Naive thymus-derived CD8-positive, alpha-beta T cell (primary cell): ENCODE measurements at regions not wholly inside any gene's neighbourhood (a gene's known extent, or its start where the extent isn't known, plus 50 kb on each side); places are given as distances from the start of the nearest gene placed in this dataset.

Source experiments
- ATAC-seq, 2 donors: fragments of 150-1000 bp; cut with Tn5 transposase in 1 of 2; sonication (Bioruptor Pico), chemical (Tn5 transposase) in 1 of 2; 1 replicate in 1 of 2; 2 replicates in 1 of 2; pipeline ENCODE4 v1.10.0; 2021; ENCODE audit warnings: mild to moderate bottlenecking in 2 of 2, moderate library complexity in 2 of 2
- POLR2A ChIA-PET: fragments of 350-600 bp; sonication (Branson Sonifier 250); formaldehyde crosslinking; loops from one replicate; lab custom pipeline; 2021; ENCODE audit warnings: antibody characterized with exemption; lab: Charles Lee
- DNase-seq, 10 donors: peaks; one replicate each; pipeline versions ENCODE4 v3.0.0 to v3.0.0-alpha.2; 2020 to 2022
- H3K27ac Mint-ChIP-seq, 10 donors: one replicate each; pipeline ENCODE4 v1.8.0; 2020 to 2022; ENCODE audit warnings: mild to moderate bottlenecking in 10 of 10, mixed read lengths in 10 of 10, moderate library complexity in 4 of 10, inconsistent platforms in 1 of 10
- H3K27me3 Mint-ChIP-seq, 5 donors: one replicate each; pipeline ENCODE4 v1.8.0; 2021 to 2022; ENCODE audit warnings: mixed read lengths in 5 of 5
- H3K36me3 Mint-ChIP-seq, 3 donors: one replicate each; pipeline ENCODE4 v1.8.0; 2020 to 2022; ENCODE audit warnings: mixed read lengths in 3 of 3, mild to moderate bottlenecking in 2 of 3, inconsistent platforms in 1 of 3
- H3K4me1 Mint-ChIP-seq, 4 donors: one replicate each; pipeline ENCODE4 v1.8.0; 2021 to 2022; ENCODE audit warnings: mixed read lengths in 4 of 4
- H3K4me3 Mint-ChIP-seq, 10 donors: one replicate each; pipeline ENCODE4 v1.8.0; 2020 to 2022; ENCODE audit warnings: mild to moderate bottlenecking in 10 of 10, mixed read lengths in 10 of 10, moderate library complexity in 6 of 10, inconsistent platforms in 1 of 10
- H3K9me3 Mint-ChIP-seq, 9 donors: one replicate each; pipeline ENCODE4 v1.8.0; 2020 to 2022; ENCODE audit warnings: mixed read lengths in 9 of 9, mild to moderate bottlenecking in 3 of 9, inconsistent platforms in 1 of 9, moderate library complexity in 1 of 9

- ATAC-seq: no peak
- no peaks in the 10 kb centered on the region for H3K36me3 Mint-ChIP-seq
- H3K4me3 Mint-ChIP-seq: no peak overlapping the region
- H3K9me3 Mint-ChIP-seq: no peaks in the 10 kb centered on the region
- H3K27me3 Mint-ChIP-seq: peaks cover 0 to 10% (median 4%) of the 10 kb centered on the region in 5 donors
- no peak for DNase-seq
- POLR2A ChIA-PET: no interaction called here
- H3K27ac Mint-ChIP-seq: no peak overlapping the region
- no peaks in the 10 kb centered on the region for H3K4me1 Mint-ChIP-seq
These were observed 170.3 kb upstream of the LMNTD1 start for GRCh38 chr12:25723336-25723735.

GRCh38 chr12:25723921-25724491, 170.9 kb upstream of the LMNTD1 start:
- Mint-ChIP-seq H3K9me3 (no peaks in the 10 kb centered on the region), H3K27ac (no peak overlapping the region), H3K27me3 (peaks cover 0 to 7% (median 3%) of the 10 kb centered on the region in 5 donors), H3K36me3 (no peaks in the 10 kb centered on the region), H3K4me1 (no peaks in the 10 kb centered on the region), H3K4me3 (no peak overlapping the region)
- no peak for DNase-seq
- no peak for ATAC-seq
- POLR2A ChIA-PET: no interaction called here

DNA sequence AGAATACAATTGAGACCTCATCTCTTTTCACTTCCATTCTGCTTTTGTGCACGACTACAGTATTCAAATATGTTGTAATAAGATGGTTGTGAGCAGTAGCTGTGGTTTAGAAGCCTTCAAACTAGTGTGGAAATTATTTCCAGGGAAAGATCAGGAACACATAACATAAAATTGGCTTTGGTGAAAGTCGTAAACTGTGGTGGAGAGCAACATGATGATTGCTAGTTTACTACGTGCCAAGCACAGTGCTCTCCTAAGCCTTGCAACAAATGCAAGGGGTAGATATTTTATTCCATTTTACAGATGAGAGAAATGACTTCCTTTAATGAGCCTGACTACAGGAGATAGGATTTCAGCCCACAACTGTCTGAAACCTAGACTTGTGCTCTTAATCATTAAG, 172.4 kb upstream of the LMNTD1 start:
- ATAC-seq: no peak
- no peaks in the 10 kb centered on the region for H3K9me3 Mint-ChIP-seq
- no peak overlapping the region for H3K4me3 Mint-ChIP-seq

GRCh38 chr12:25725931-25726330, 172.8 kb upstream of the LMNTD1 start:
- POLR2A ChIA-PET: no interaction called here
- ATAC-seq: no peak
- Mint-ChIP-seq H3K27me3 (peaks cover 0 to 3% (median 0%) of the 10 kb centered on the region in 5 donors), H3K4me1 (peaks cover 0 to 2% (median 0%) of the 10 kb centered on the region in 4 donors), H3K9me3 (no peaks in the 10 kb centered on the region), H3K36me3 (no peaks in the 10 kb centered on the region), H3K27ac (no peak overlapping the region), H3K4me3 (no peak overlapping the region)
- no peak for DNase-seq

More for the DNA sequence above, 172.4 kb upstream of the LMNTD1 start:
- Mint-ChIP-seq H3K4me1 (no peaks in the 10 kb centered on the region), H3K27me3 (peaks cover 0 to 3% (median 0%) of the 10 kb centered on the region in 5 donors), H3K36me3 (no peaks in the 10 kb centered on the region), H3K27ac (no peak overlapping the region)
- no peak for DNase-seq
- POLR2A ChIA-PET: no interaction called here

GRCh38 chr12:25728056-25728595, 175.0 kb upstream of the LMNTD1 start:
- POLR2A ChIA-PET: no interaction called here
- DNase-seq (no peak), ATAC-seq (no peak)
- Mint-ChIP-seq H3K4me1 (peaks cover 0 to 5% (median 0%) of the 10 kb centered on the region in 4 donors), H3K27me3 (peaks cover 0 to 3% (median 0%) of the 10 kb centered on the region in 5 donors), H3K27ac (no peak overlapping the region), H3K4me3 (no peak overlapping the region), H3K36me3 (no peaks in the 10 kb centered on the region), H3K9me3 (peaks cover 0 to 1% (median 0%) of the 10 kb centered on the region in 9 donors)

DNA sequence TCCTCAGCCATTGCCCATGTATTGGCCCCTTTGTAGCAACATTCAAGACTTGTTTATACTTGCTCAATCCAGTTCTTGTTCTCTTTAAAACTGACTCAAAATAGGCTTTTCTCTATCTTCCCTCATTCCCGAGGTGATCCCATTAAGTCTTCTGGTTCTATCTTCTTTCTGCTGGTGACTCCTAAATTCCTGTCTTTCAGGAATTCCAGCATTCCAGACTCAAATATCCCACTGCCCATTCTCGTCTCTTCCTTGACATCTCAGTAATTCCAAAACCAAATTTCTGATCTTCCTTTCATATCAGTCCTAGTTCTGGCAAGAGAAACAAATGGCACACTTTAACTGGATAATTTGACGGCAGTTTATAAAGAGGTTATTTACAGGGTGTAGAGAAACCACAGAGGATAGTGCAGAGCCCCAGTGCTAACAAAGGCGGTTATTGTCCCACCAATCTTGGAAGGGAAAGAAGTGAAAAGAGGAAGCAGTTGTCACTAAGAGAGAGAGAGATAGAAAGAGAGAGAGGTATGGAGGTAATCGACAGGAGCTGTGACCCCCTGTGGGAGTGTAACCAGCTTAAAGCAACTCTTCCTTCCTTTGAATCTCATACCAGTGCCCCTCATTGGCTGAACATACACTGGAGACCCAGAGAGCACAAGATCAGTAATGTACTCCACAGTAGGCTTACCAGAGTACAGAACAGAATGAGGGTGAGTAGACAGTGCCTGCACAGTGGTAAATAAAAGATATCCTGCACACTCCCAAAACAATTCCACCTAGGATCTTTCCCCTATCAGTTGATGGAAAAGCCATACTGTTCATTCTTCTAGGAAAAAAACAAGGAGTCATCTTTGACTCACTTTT, 177.6 kb upstream of the LMNTD1 start:
- ATAC-seq: peak in 1 of 2 donors; percentile 14
- Mint-ChIP-seq H3K9me3 (peaks cover 0 to 5% (median 0%) of the 10 kb centered on the region in 9 donors), H3K36me3 (peaks cover 0 to 3% (median 0%) of the 10 kb centered on the region in 3 donors)

DNA sequence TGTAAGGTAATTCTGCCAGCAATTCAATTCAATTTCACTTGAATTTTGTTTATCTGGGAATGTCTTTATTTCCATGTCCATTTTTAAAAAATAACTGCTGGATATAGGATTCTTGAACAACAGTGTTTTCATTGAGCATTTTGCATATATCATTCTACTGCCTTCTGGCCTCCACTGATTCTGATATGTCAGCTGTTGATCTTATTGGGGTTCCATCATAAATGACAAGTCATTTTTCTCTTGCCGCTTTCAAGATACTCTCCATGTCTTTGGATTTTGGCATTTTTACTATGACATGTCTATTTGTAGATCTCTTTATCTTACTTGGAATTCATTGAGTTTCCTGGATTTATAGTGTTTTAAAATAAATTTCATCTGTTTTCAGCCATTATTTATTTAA, 180.5 kb upstream of the LMNTD1 start:
- Mint-ChIP-seq H3K27me3 (peaks cover 0 to 9% (median 0%) of the 10 kb centered on the region in 5 donors), H3K27ac (no peak overlapping the region), H3K36me3 (peaks cover 0 to 15% (median 0%) of the 10 kb centered on the region in 3 donors), H3K4me3 (no peak overlapping the region), H3K9me3 (peaks cover 0 to 13% (median 6%) of the 10 kb centered on the region in 9 donors), H3K4me1 (peaks cover 0 to 7% (median 0%) of the 10 kb centered on the region in 4 donors)
- POLR2A ChIA-PET: no interaction called here
- DNase-seq (no peak), ATAC-seq (no peak)

More for the DNA sequence above, 177.6 kb upstream of the LMNTD1 start:
- Mint-ChIP-seq H3K4me1 (peaks cover 0 to 5% (median 0%) of the 10 kb centered on the region in 4 donors), H3K27ac (no peak overlapping the region), H3K27me3 (no peaks in the 10 kb centered on the region), H3K4me3 (no peak overlapping the region)
- POLR2A ChIA-PET: no interaction called here
- DNase-seq: no peak

GRCh38 chr12:25734529-25735180, 181.6 kb upstream of the LMNTD1 start:
- DNase-seq (no peak), ATAC-seq (no peak)
- Mint-ChIP-seq H3K27ac (no peak overlapping the region), H3K4me3 (no peak overlapping the region), H3K4me1 (peaks cover 0 to 7% (median 0%) of the 10 kb centered on the region in 4 donors), H3K9me3 (peaks cover 0 to 13% (median 6%) of the 10 kb centered on the region in 9 donors), H3K36me3 (peaks cover 0 to 15% (median 0%) of the 10 kb centered on the region in 3 donors), H3K27me3 (peaks cover 0 to 9% (median 0%) of the 10 kb centered on the region in 5 donors)
- POLR2A ChIA-PET: no interaction called here

- POLR2A ChIA-PET: no interaction called here
- H3K27ac Mint-ChIP-seq: no peak overlapping the region
- peaks cover 0 to 2% (median 0%) of the 10 kb centered on the region in 4 donors for H3K4me1 Mint-ChIP-seq
- ATAC-seq (no peak), DNase-seq (no peak)
- peaks cover 0 to 13% (median 6%) of the 10 kb centered on the region in 9 donors for H3K9me3 Mint-ChIP-seq
- no peak overlapping the region for H3K4me3 Mint-ChIP-seq
- H3K27me3 Mint-ChIP-seq: peaks cover 0 to 9% (median 2%) of the 10 kb centered on the region in 5 donors
- H3K36me3 Mint-ChIP-seq: peaks cover 0 to 12% (median 0%) of the 10 kb centered on the region in 3 donors
These were observed 187.5 kb upstream of the LMNTD1 start for GRCh38 chr12:25740617-25741016.

DNA sequence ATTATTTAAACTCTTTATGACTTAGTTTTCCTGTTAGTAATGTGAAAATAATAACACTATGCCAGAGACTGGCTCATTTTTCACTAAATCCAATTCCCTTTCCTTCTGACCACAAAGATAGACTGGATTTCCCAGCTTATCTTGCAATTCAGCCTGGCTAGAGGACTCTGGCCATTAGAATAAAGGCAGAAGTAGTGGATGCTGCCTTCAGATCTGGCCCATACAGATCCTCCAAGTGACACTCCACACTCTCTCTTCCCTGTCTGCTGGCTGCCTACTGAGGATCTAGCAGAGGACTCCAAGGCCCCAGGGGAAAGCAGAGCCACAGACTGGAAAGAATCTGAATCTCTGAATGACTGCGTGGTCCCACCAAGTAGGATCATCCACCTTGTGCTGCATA, 188.8 kb upstream of the LMNTD1 start:
- no peak for ATAC-seq
- Mint-ChIP-seq H3K9me3 (peaks cover 0 to 13% (median 6%) of the 10 kb centered on the region in 9 donors), H3K36me3 (peaks cover 0 to 8% (median 0%) of the 10 kb centered on the region in 3 donors)

GRCh38 chr12:25743679-25744215, 190.7 kb upstream of the LMNTD1 start:
- H3K27me3 Mint-ChIP-seq: peaks cover 0 to 4% (median 0%) of the 10 kb centered on the region in 5 donors
- H3K9me3 Mint-ChIP-seq: peaks cover 0 to 2% (median 0%) of the 10 kb centered on the region in 9 donors
- ATAC-seq: no peak
- no peak overlapping the region for H3K27ac Mint-ChIP-seq
- DNase-seq: no peak
- H3K4me1 Mint-ChIP-seq: no peaks in the 10 kb centered on the region
- no peak overlapping the region for H3K4me3 Mint-ChIP-seq
- H3K36me3 Mint-ChIP-seq: no peaks in the 10 kb centered on the region
- POLR2A ChIA-PET: no interaction called here

More for the DNA sequence above, 188.8 kb upstream of the LMNTD1 start:
- peaks cover 0 to 9% (median 2%) of the 10 kb centered on the region in 5 donors for H3K27me3 Mint-ChIP-seq
- H3K4me1 Mint-ChIP-seq: peaks cover 0 to 2% (median 0%) of the 10 kb centered on the region in 4 donors
- H3K4me3 Mint-ChIP-seq: no peak overlapping the region
- H3K27ac Mint-ChIP-seq: peak overlapping the region in 1 of 10 donors; percentile 51
- DNase-seq: no peak
- POLR2A ChIA-PET: no interaction called here

DNA sequence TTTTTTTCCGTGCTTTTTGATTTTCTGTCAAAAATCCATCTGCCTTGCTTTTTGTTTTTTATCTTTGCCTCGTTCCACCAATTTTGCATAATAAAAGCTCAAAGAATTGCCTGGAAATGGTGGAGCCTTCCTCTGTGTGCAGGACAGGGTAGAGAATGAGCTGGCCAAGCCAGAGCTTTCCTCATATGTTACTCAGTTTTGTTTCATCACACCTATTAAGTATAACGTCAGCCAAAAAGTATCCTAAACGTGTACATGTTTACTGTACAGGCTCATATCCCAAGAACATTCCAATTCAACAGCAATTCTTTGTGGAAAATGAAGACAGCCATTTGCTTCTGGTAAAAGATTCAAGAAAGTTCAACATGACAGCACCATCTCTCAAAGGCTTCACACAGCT, 191.2 kb upstream of the LMNTD1 start:
- Mint-ChIP-seq H3K36me3 (no peaks in the 10 kb centered on the region), H3K4me3 (no peak overlapping the region), H3K27me3 (peaks cover 0 to 4% (median 0%) of the 10 kb centered on the region in 5 donors), H3K9me3 (peaks cover 0 to 2% (median 0%) of the 10 kb centered on the region in 9 donors), H3K4me1 (no peaks in the 10 kb centered on the region), H3K27ac (no peak overlapping the region)
- no peak for ATAC-seq
- POLR2A ChIA-PET: no interaction called here
- no peak for DNase-seq
